Right lobe of liver (tissue), 4 donors: ENCODE measurements at regions not wholly inside any gene's neighbourhood (a gene's known extent, or its start where the extent isn't known, plus 50 kb on each side); places are given as distances from the start of the nearest gene placed in this dataset.
"Not testable (repeated sequence)": the region's sequence is repeated elsewhere in the genome, so short reads cannot be mapped to it uniquely, and the experiment has no call there.

Experiments
- CTCF ChIP-seq, 4 donors: fragments of 200-600 bp in 3 of 4; fragments of 450-650 bp in 1 of 4; IDR thresholded peaks; one replicate each; pipeline versions ENCODE4 v1.5.1 to v1.8.0; 2016 to 2022; ENCODE audit warnings: antibody characterized with exemption in 4 of 4, mild to moderate bottlenecking in 2 of 4
- POLR2A ChIP-seq: fragments of 450-650 bp; IDR thresholded peaks from one replicate; pipeline ENCODE4 v1.6.1; 2017; ENCODE audit warnings: antibody characterized with exemption, mild to moderate bottlenecking
- donor health status: DM: no; HTN: no; CAD: no.
- donor health status: DM: no; HTN: no; CAD: no.
- donor health status: DM: no; HTN: yes; CAD: no.

DNA sequence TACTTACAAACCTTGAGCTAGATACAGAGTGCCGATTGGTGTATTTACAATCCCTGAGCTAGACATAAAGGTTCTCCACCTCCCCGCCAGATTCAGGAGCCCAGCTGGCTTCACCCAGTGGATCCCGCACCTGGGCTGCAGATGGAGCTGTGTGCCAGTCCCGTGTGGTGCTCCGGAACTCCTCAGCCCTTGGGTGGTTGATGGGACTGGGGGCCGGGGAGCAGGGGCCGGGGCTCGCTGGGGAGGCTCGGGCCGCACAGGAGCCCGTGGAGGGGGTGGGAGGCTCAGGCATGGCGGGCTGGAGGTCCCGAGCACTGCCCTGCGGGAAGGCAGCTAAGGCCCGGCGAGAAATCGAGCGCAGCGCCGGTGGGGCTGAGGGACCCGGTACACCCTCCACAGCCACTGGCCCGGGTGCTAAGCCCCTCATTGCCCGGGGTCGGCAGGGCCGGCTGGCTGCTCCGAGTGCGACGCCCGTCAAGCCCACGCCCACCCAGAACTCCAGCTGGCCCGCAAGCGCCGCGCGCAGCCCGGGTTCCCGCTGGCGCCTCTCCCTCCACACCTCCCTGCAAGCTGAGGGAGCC is 466.5 kb downstream of the TECRL start:
- TF ChIP-seq POLR2A; CTCF (IDR thresholded peaks at IDR 0.05): not testable (repeated sequence)
